Natural killer cell (primary cell): ENCODE measurements at regions not wholly inside any gene's neighbourhood (a gene's known extent, or its start where the extent isn't known, plus 50 kb on each side); places are given as distances from the start of the nearest gene placed in this dataset.

ENCODE experiments used
- ATAC-seq, 3 donors: fragments of 150-1000 bp in 2 of 3; fragments of 200-7000 bp in 1 of 3; cut with Tn5 transposase; 1 replicate in 1 of 3; 2 replicates in 2 of 3; pipeline ENCODE4 v1.10.0; 2021; ENCODE audit warnings: mild to moderate bottlenecking in 2 of 3, moderate library complexity in 2 of 3
- DNase-seq, 2 donors: peaks; one replicate each; pipeline versions ENCODE4 v3.0.0 to v3.0.0-alpha.2; 2013 to 2021; ENCODE audit warnings: mixed read lengths in 1 of 2
- H3K27ac ChIP-seq: one replicate; pipeline ENCODE4 v1.5.1; 2013; ENCODE audit warnings: mild to moderate bottlenecking, low read length
- H3K27me3 ChIP-seq: one replicate; pipeline ENCODE4 v1.6.1; 2013; ENCODE audit warnings: low read length; ENCODE audit not compliant: control insufficient read depth, insufficient read depth
- H3K36me3 ChIP-seq: one replicate; pipeline ENCODE4 v1.6.1; 2013; ENCODE audit warnings: low read length; ENCODE audit not compliant: control insufficient read depth, insufficient read depth
- H3K4me1 ChIP-seq: one replicate; pipeline ENCODE4 v1.6.1; 2013; ENCODE audit warnings: low read length; ENCODE audit not compliant: control insufficient read depth, insufficient read depth
- H3K4me3 ChIP-seq: one replicate; pipeline ENCODE4 v1.5.1; 2013; ENCODE audit warnings: low read length
- H3K9me3 ChIP-seq: one replicate; pipeline ENCODE4 v1.6.1; 2013; ENCODE audit warnings: low read length; ENCODE audit not compliant: control insufficient read depth, insufficient read depth
- H3K27ac Mint-ChIP-seq, 2 donors: one replicate each; pipeline ENCODE4 v1.8.0; 2022; ENCODE audit warnings: mild to moderate bottlenecking in 2 of 2, mixed read lengths in 2 of 2, moderate library complexity in 1 of 2
- H3K27me3 Mint-ChIP-seq, 2 donors: one replicate each; pipeline ENCODE4 v1.8.0; 2022; ENCODE audit warnings: low read depth in 2 of 2, mixed read lengths in 2 of 2
- H3K36me3 Mint-ChIP-seq: one replicate; pipeline ENCODE4 v1.8.0; 2022; ENCODE audit warnings: mixed read lengths
- H3K4me1 Mint-ChIP-seq, 2 donors: one replicate each; pipeline ENCODE4 v1.8.0; 2022; ENCODE audit warnings: mixed read lengths in 2 of 2
- H3K4me3 Mint-ChIP-seq: one replicate; pipeline ENCODE4 v1.8.0; 2022; ENCODE audit warnings: mild to moderate bottlenecking, moderate library complexity, mixed read lengths
- H3K9me3 Mint-ChIP-seq, 2 donors: one replicate each; pipeline ENCODE4 v1.8.0; 2022; ENCODE audit warnings: mixed read lengths in 2 of 2
- WGBS: methylation state at CpG from one replicate; pipeline ENCODE4 v1.1.7; 2013; ENCODE audit warnings: missing lambda C conversion rate; ENCODE audit not compliant: insufficient coverage; 5-methylcytosine and 5-hydroxymethylcytosine counted together
- intact Hi-C: fragments of 100-400 bp; cut with micrococcal nuclease; formaldehyde crosslinking; loops from one replicate; pipeline ENCODE4 v1.14.2; 2022
- TF ChIP-seq, protein P1 (sequence below): fragments of 200-600 bp; IDR thresholded peaks from one replicate; pipeline ENCODE4 v1.8.0; 2022; ENCODE audit warnings: antibody characterized with exemption

DNA sequence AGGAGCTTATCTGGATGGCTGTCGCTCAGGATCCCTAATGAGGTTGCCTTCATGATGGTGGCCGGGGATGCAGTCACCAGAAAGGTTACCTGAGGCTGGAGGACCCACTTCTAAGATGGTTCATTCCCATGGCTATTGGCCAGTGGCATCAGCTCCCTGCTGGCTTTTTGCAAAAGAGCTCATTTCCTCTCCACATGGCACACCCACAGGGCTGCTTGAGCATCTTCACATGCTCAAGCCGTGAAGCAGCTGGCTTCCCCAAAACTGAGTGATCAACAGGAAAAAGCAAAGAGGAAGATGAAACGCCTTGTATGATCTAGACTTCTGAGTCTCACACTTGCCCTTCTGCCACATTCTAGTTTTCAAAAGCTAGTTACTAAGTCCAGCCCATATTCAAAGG, 124.6 kb upstream of the CXADR start:
- Histone ChIP-seq H3K36me3 (no peaks in the 10 kb centered on the region), H3K4me3 (no peak overlapping the region), H3K27me3 (no peaks in the 10 kb centered on the region), H3K4me1 (no peaks in the 10 kb centered on the region), H3K27ac (no peak overlapping the region), H3K9me3 (no peaks in the 10 kb centered on the region)
- intact Hi-C loops = no loop called here
- no peak overlapping the region for H3K27ac Mint-ChIP-seq
- no peaks in the 10 kb centered on the region for H3K36me3 Mint-ChIP-seq
- DNase-seq (no peak), ATAC-seq (no peak)
- H3K4me1 Mint-ChIP-seq = no peaks in the 10 kb centered on the region
- H3K4me3 Mint-ChIP-seq = no peak overlapping the region
- no peaks in the 10 kb centered on the region for H3K27me3 Mint-ChIP-seq
- no peaks in the 10 kb centered on the region for H3K9me3 Mint-ChIP-seq
- TF ChIP-seq, protein P1, sequence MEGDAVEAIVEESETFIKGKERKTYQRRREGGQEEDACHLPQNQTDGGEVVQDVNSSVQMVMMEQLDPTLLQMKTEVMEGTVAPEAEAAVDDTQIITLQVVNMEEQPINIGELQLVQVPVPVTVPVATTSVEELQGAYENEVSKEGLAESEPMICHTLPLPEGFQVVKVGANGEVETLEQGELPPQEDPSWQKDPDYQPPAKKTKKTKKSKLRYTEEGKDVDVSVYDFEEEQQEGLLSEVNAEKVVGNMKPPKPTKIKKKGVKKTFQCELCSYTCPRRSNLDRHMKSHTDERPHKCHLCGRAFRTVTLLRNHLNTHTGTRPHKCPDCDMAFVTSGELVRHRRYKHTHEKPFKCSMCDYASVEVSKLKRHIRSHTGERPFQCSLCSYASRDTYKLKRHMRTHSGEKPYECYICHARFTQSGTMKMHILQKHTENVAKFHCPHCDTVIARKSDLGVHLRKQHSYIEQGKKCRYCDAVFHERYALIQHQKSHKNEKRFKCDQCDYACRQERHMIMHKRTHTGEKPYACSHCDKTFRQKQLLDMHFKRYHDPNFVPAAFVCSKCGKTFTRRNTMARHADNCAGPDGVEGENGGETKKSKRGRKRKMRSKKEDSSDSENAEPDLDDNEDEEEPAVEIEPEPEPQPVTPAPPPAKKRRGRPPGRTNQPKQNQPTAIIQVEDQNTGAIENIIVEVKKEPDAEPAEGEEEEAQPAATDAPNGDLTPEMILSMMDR = no peak
- 43% methylated on average over 4 of the region's 4 CpGs for WGBS

DNA sequence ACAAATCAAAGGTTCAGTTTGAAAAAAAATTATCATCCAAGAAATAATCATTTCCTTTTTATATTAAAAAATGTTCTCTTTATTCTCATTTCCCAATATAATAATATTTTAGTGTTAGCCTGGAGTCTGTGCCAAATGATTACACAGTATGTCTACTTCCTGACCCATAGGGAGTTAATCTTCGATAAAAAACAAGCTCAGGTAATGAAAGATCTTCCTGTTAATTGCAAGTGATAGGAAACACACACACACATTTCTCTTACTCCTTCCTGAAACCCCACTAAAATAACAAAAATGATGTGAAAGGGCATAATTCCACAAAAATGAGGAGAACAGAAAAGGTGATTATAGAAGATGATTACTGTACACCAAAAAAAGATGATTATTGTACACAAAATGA, 123.5 kb upstream of the CXADR start:
- ATAC-seq = no peak
- Mint-ChIP-seq H3K27me3 (no peaks in the 10 kb centered on the region), H3K4me1 (no peaks in the 10 kb centered on the region), H3K4me3 (no peak overlapping the region), H3K36me3 (no peaks in the 10 kb centered on the region), H3K27ac (no peak overlapping the region), H3K9me3 (no peaks in the 10 kb centered on the region)
- H3K4me1 ChIP-seq = no peaks in the 10 kb centered on the region
- TF ChIP-seq, protein P1 = no peak
- no peaks in the 10 kb centered on the region for H3K36me3 ChIP-seq
- intact Hi-C loops = no loop called here
- no peak overlapping the region for H3K27ac ChIP-seq
- H3K27me3 ChIP-seq = no peaks in the 10 kb centered on the region
- no peak for DNase-seq
- WGBS = no CpG with 5 or more reads among the region's 1 CpG
- no peak overlapping the region for H3K4me3 ChIP-seq
- no peaks in the 10 kb centered on the region for H3K9me3 ChIP-seq

DNA sequence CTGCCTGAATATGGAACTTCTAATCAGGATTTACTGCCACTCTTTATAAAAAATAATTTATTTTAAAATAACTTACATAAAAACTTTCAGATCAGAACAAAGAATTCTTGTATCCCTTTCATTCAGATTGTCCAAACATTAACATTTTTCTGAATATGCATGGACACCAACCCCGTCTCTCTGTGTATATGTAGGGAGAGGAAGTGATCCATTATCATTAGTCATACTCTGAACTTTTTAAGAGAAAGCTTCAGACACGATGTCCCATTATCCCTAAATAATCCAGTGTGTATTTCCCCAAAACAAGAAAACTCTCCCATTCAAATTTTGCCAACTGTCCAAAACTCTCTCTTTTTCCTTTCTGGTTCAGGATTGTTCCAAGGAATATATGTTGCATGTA, 122.3 kb upstream of the CXADR start:
- Histone ChIP-seq H3K4me1 (no peaks in the 10 kb centered on the region), H3K27me3 (no peaks in the 10 kb centered on the region), H3K4me3 (no peak overlapping the region), H3K36me3 (no peaks in the 10 kb centered on the region), H3K27ac (no peak overlapping the region), H3K9me3 (no peaks in the 10 kb centered on the region)
- no peak overlapping the region for H3K4me3 Mint-ChIP-seq
- TF ChIP-seq, protein P1 = no peak
- DNase-seq (no peak), ATAC-seq (no peak)
- no peaks in the 10 kb centered on the region for H3K27me3 Mint-ChIP-seq
- WGBS = 100% methylated on average over 1 of the region's 2 CpGs
- intact Hi-C loops = no loop called here
- H3K27ac Mint-ChIP-seq = no peak overlapping the region
- H3K4me1 Mint-ChIP-seq = no peaks in the 10 kb centered on the region
- H3K9me3 Mint-ChIP-seq = no peaks in the 10 kb centered on the region
- H3K36me3 Mint-ChIP-seq = no peaks in the 10 kb centered on the region

DNA sequence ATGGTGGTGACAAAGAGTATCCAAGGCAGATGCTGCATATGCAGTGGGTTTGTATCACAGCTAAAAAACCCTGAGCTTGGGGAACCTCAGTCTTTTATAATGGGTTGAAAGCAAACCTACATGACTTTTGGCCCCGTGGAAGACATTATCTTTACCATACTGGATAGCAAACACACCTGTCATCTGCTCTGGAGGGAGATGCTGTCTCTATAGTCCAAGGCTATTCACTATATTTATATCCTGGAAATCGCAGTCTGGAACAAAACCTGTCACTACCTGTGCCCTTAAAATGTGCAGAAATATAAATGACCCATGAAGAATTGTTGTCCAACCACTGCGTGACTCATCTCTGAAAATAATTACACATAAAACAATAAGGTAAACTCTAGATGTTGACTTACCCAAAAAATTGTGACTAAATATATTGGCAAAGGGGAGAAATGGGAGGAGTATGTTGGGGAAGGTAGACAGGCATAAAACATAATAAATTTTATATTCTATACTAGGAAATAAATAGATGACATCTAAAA, 121.0 kb upstream of the CXADR start:
- Mint-ChIP-seq H3K36me3 (no peaks in the 10 kb centered on the region), H3K27ac (no peak overlapping the region), H3K4me1 (no peaks in the 10 kb centered on the region), H3K4me3 (no peak overlapping the region), H3K9me3 (no peaks in the 10 kb centered on the region), H3K27me3 (no peaks in the 10 kb centered on the region)
- Histone ChIP-seq H3K27me3 (no peaks in the 10 kb centered on the region), H3K9me3 (no peaks in the 10 kb centered on the region), H3K36me3 (no peaks in the 10 kb centered on the region), H3K4me3 (no peak overlapping the region), H3K4me1 (no peaks in the 10 kb centered on the region), H3K27ac (no peak overlapping the region)
- intact Hi-C loops = no loop called here
- WGBS = 76% methylated on average over 2 of the region's 3 CpGs
- ATAC-seq (no peak), DNase-seq (no peak)
- TF ChIP-seq, protein P1 = no peak
